ENCODE measurements at regions not wholly inside any gene's neighbourhood (a gene's known extent, or its start where the extent isn't known, plus 50 kb on each side); places are given as distances from the start of the nearest gene placed in this dataset.

DNA sequence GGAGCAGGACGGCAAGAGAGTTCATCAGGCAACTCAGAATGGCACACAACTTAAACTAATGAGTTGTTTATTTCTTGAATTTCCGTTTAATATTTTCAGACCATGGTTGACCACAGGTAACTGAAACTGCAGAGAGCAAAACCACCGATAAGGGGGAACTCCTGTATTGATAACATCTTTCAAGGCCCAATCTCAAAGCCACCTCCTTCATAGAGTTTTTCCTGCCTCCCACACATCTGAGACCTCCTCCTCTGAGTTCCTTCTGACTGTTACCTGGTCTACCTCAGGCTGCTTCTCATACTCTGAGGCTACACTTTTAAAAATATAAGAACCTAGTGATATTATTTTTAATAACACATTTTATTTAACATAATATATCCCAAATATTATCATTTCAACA, 341.5 kb upstream of the NPVF start:
- Histone ChIP-seq H3K4me1 (ENCODE audit: low read length) (no peaks in the 10 kb centered on the region), H3K79me2 (ENCODE audit: low read length) (no peaks in the 10 kb centered on the region), H3K9me2 (replicated peaks; ENCODE audit: insufficient read depth, low read length) (no peaks in the 10 kb centered on the region), H3K4me2 (ENCODE audit: low read depth, low read length, poor library complexity, severe bottlenecking) (no peak overlapping the region), H3K36me3 (ENCODE audit: insufficient read depth, low read length) (no peaks in the 10 kb centered on the region), H3K27ac (ENCODE audit: low read length) (no peak overlapping the region), H4K20me1 (ENCODE audit: insufficient read depth, low read depth, low read length) (no peaks in the 10 kb centered on the region), H3K27me3 (ENCODE audit: low read length) (no peaks in the 10 kb centered on the region), H3K9ac (ENCODE audit: low read length) (no peak overlapping the region), H2AFZ (ENCODE audit: low read length) (no peak overlapping the region), H3K9me3 (ENCODE audit: low read length) (no peaks in the 10 kb centered on the region), H3K4me3 (ENCODE audit: low read length) (no peak overlapping the region)
- DNase-seq = no peak

GRCh38 chr7:25572423-25572822, 344.1 kb upstream of the NPVF start:
- Histone ChIP-seq H3K27ac (ENCODE audit: low read length) (no peak overlapping the region), H4K20me1 (ENCODE audit: insufficient read depth, low read depth, low read length) (no peaks in the 10 kb centered on the region), H3K9me3 (ENCODE audit: low read length) (no peaks in the 10 kb centered on the region), H3K79me2 (ENCODE audit: low read length) (no peaks in the 10 kb centered on the region), H3K27me3 (ENCODE audit: low read length) (no peaks in the 10 kb centered on the region), H3K9me2 (replicated peaks; ENCODE audit: insufficient read depth, low read length) (no peaks in the 10 kb centered on the region), H3K36me3 (ENCODE audit: insufficient read depth, low read length) (no peaks in the 10 kb centered on the region), H3K4me2 (ENCODE audit: low read depth, low read length, poor library complexity, severe bottlenecking) (no peak overlapping the region), H2AFZ (ENCODE audit: low read length) (no peak overlapping the region), H3K9ac (ENCODE audit: low read length) (no peak overlapping the region), H3K4me1 (ENCODE audit: low read length) (no peaks in the 10 kb centered on the region), H3K4me3 (ENCODE audit: low read length) (no peak overlapping the region)
- DNase-seq = no peak

DNA sequence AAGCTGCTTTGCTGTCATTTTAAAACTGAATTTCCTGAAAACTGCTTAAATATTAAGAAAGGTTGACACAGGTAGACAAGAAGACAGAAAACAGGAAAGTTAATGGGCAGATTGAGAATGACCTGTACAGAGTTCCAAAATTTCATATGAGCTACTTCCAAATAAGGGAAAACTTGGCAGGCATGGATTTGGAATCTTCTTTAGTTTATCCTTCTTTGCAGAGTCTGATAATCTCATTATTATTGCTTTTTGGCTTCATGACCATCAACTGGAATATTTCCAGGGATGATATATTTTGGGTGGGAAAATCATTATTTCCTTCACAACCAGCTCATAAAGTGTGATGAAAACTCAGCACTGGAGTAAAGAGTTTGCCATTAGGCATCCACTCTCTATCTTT, 346.5 kb upstream of the NPVF start:
- H3K9me2 ChIP-seq (replicated peaks; ENCODE audit: insufficient read depth, low read length) = no peaks in the 10 kb centered on the region
- H3K27ac ChIP-seq (ENCODE audit: low read length) = no peak overlapping the region
- H3K4me3 ChIP-seq (ENCODE audit: low read length) = no peak overlapping the region
- H3K4me2 ChIP-seq (ENCODE audit: low read depth, low read length, poor library complexity, severe bottlenecking) = no peak overlapping the region
- no peaks in the 10 kb centered on the region for H3K27me3 ChIP-seq (ENCODE audit: low read length)
- H3K9me3 ChIP-seq (ENCODE audit: low read length) = no peaks in the 10 kb centered on the region
- no peaks in the 10 kb centered on the region for H3K36me3 ChIP-seq (ENCODE audit: insufficient read depth, low read length)
- no peaks in the 10 kb centered on the region for H3K4me1 ChIP-seq (ENCODE audit: low read length)
- H3K9ac ChIP-seq (ENCODE audit: low read length) = no peak overlapping the region
- no peak for DNase-seq
- no peaks in the 10 kb centered on the region for H4K20me1 ChIP-seq (ENCODE audit: insufficient read depth, low read depth, low read length)
- no peak overlapping the region for H2AFZ ChIP-seq (ENCODE audit: low read length)
- no peaks in the 10 kb centered on the region for H3K79me2 ChIP-seq (ENCODE audit: low read length)

DNA sequence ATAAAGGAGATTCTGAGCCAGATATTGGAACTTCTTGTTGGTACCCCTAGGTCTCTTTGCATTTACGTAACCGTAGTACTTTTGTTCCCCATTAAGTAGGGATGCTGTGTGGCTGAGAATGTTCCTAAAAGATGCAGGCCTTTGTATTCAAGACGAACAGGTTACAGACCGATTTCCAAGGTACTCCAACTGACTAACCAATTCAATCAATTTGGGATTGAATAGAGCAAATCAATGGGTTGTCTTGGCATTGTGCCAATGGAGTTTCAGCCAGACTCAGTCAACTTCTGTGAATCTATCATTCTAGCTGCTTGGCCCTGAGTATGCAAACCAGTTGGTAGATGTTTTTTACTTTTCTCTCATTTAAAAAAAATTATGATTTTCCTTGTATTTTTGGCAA, 347.3 kb upstream of the NPVF start:
- Histone ChIP-seq H3K79me2 (ENCODE audit: low read length) (no peaks in the 10 kb centered on the region), H2AFZ (ENCODE audit: low read length) (no peak overlapping the region), H3K4me1 (ENCODE audit: low read length) (no peaks in the 10 kb centered on the region), H3K36me3 (ENCODE audit: insufficient read depth, low read length) (no peaks in the 10 kb centered on the region), H4K20me1 (ENCODE audit: insufficient read depth, low read depth, low read length) (no peaks in the 10 kb centered on the region), H3K9ac (ENCODE audit: low read length) (no peak overlapping the region), H3K27ac (ENCODE audit: low read length) (no peak overlapping the region), H3K4me3 (ENCODE audit: low read length) (no peak overlapping the region), H3K9me2 (replicated peaks; ENCODE audit: insufficient read depth, low read length) (no peaks in the 10 kb centered on the region), H3K9me3 (ENCODE audit: low read length) (no peaks in the 10 kb centered on the region), H3K27me3 (ENCODE audit: low read length) (no peaks in the 10 kb centered on the region), H3K4me2 (ENCODE audit: low read depth, low read length, poor library complexity, severe bottlenecking) (no peak overlapping the region)
- DNase-seq = no peak

GRCh38 chr7:25578991-25579777, 350.9 kb upstream of the NPVF start:
- Histone ChIP-seq H2AFZ (ENCODE audit: low read length) (no peak overlapping the region), H3K4me2 (ENCODE audit: low read depth, low read length, poor library complexity, severe bottlenecking) (no peak overlapping the region)
- no peak for DNase-seq

DNA sequence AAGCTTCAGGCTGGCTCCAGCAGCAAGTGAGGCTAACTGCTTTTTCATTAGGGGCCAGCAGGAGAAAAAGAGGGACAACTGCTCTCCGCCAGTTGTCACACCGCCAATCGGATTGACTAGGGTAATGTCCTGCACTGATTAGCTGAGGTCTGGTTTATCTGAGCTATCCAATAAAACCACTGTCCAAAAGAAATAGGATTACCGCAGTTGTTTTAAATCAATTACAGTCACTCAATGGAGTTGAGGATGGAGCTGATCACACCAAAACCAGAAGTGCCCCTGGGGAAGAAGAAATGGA, 351.4 kb upstream of the NPVF start:
- H3K9me2 ChIP-seq (replicated peaks; ENCODE audit: insufficient read depth, low read length) = no peaks in the 10 kb centered on the region
- no peaks in the 10 kb centered on the region for H3K9me3 ChIP-seq (ENCODE audit: low read length)
- no peaks in the 10 kb centered on the region for H3K4me1 ChIP-seq (ENCODE audit: low read length)
- no peak overlapping the region for H3K4me2 ChIP-seq (ENCODE audit: low read depth, low read length, poor library complexity, severe bottlenecking)
- H3K9ac ChIP-seq (ENCODE audit: low read length) = no peak overlapping the region
- H3K79me2 ChIP-seq (ENCODE audit: low read length) = no peaks in the 10 kb centered on the region
- DNase-seq = no peak
- H3K36me3 ChIP-seq (ENCODE audit: insufficient read depth, low read length) = no peaks in the 10 kb centered on the region
- no peak overlapping the region for H2AFZ ChIP-seq (ENCODE audit: low read length)
- no peak overlapping the region for H3K4me3 ChIP-seq (ENCODE audit: low read length)
- H3K27ac ChIP-seq (ENCODE audit: low read length) = no peak overlapping the region
- no peaks in the 10 kb centered on the region for H4K20me1 ChIP-seq (ENCODE audit: insufficient read depth, low read depth, low read length)
- H3K27me3 ChIP-seq (ENCODE audit: low read length) = no peaks in the 10 kb centered on the region

More at GRCh38 chr7:25578991-25579777, 350.9 kb upstream of the NPVF start:
- no peaks in the 10 kb centered on the region for H3K9me3 ChIP-seq (ENCODE audit: low read length)
- H3K27me3 ChIP-seq (ENCODE audit: low read length) = no peaks in the 10 kb centered on the region
- H3K4me1 ChIP-seq (ENCODE audit: low read length) = no peaks in the 10 kb centered on the region
- H3K9ac ChIP-seq (ENCODE audit: low read length) = no peak overlapping the region
- H3K36me3 ChIP-seq (ENCODE audit: insufficient read depth, low read length) = no peaks in the 10 kb centered on the region
- no peaks in the 10 kb centered on the region for H3K79me2 ChIP-seq (ENCODE audit: low read length)
- H4K20me1 ChIP-seq (ENCODE audit: insufficient read depth, low read depth, low read length) = no peaks in the 10 kb centered on the region
- no peak overlapping the region for H3K4me3 ChIP-seq (ENCODE audit: low read length)
- no peaks in the 10 kb centered on the region for H3K9me2 ChIP-seq (replicated peaks; ENCODE audit: insufficient read depth, low read length)
- H3K27ac ChIP-seq (ENCODE audit: low read length) = no peak overlapping the region

DNA sequence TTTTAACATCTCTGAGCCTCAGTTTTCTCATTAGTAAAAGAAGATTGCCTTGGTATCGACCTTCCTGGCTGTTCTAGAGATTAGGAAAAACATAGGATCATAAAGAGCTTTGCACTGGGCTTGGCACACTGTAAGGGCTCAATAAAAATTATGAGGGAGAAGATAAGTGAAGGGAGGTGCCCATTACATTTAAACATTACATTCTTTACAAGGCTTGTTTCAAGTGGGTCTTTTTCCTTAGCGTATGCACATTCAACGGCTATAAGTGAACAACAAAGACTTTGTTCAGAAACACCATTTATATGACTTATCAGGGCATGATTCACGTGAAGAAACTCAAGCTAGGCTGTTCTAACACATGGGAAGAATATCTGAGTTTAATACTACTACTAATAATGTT, 351.9 kb upstream of the NPVF start:
- Histone ChIP-seq H3K9me3 (ENCODE audit: low read length) (no peaks in the 10 kb centered on the region), H4K20me1 (ENCODE audit: insufficient read depth, low read depth, low read length) (no peaks in the 10 kb centered on the region), H3K4me2 (ENCODE audit: low read depth, low read length, poor library complexity, severe bottlenecking) (no peak overlapping the region), H3K27ac (ENCODE audit: low read length) (no peak overlapping the region), H2AFZ (ENCODE audit: low read length) (no peak overlapping the region), H3K27me3 (ENCODE audit: low read length) (no peaks in the 10 kb centered on the region), H3K9ac (ENCODE audit: low read length) (no peak overlapping the region), H3K36me3 (ENCODE audit: insufficient read depth, low read length) (no peaks in the 10 kb centered on the region), H3K9me2 (replicated peaks; ENCODE audit: insufficient read depth, low read length) (no peaks in the 10 kb centered on the region), H3K79me2 (ENCODE audit: low read length) (no peaks in the 10 kb centered on the region), H3K4me3 (ENCODE audit: low read length) (no peak overlapping the region), H3K4me1 (ENCODE audit: low read length) (no peaks in the 10 kb centered on the region)
- no peak for DNase-seq

DNA sequence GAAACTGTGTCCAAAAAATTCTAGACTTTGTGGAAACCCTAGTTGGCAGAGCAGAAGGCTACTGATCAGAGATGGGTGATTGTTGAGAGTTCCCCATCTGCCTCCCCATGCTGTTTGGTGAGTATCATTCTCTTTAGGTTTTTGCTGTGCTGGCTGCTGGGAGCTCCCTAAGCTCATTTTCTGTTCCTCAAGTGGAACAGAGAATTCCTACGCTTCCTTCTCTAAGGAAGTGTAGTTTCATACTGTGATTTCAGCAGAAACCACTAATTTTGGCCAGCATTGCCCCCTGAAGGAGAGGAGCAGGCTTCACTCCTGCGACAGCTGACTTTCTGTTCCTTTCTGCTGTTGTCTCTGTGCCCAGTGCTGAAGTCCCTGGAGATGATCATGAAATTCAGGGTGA, 355.3 kb upstream of the NPVF start:
- Histone ChIP-seq H3K9me3 (ENCODE audit: low read length) (no peaks in the 10 kb centered on the region), H3K27me3 (ENCODE audit: low read length) (no peaks in the 10 kb centered on the region), H4K20me1 (ENCODE audit: insufficient read depth, low read depth, low read length) (no peaks in the 10 kb centered on the region), H3K79me2 (ENCODE audit: low read length) (no peaks in the 10 kb centered on the region), H3K9ac (ENCODE audit: low read length) (no peak overlapping the region), H3K36me3 (ENCODE audit: insufficient read depth, low read length) (no peaks in the 10 kb centered on the region), H3K4me3 (ENCODE audit: low read length) (no peak overlapping the region), H3K27ac (ENCODE audit: low read length) (no peak overlapping the region), H3K9me2 (replicated peaks; ENCODE audit: insufficient read depth, low read length) (no peaks in the 10 kb centered on the region), H3K4me1 (ENCODE audit: low read length) (no peaks in the 10 kb centered on the region), H3K4me2 (ENCODE audit: low read depth, low read length, poor library complexity, severe bottlenecking) (no peak overlapping the region), H2AFZ (ENCODE audit: low read length) (no peak overlapping the region)
- no peak for DNase-seq
